ENCODE measurements at regions not wholly inside any gene's neighbourhood (a gene's known extent, or its start where the extent isn't known, plus 50 kb on each side); places are given as distances from the start of the nearest gene placed in this dataset.

DNA sequence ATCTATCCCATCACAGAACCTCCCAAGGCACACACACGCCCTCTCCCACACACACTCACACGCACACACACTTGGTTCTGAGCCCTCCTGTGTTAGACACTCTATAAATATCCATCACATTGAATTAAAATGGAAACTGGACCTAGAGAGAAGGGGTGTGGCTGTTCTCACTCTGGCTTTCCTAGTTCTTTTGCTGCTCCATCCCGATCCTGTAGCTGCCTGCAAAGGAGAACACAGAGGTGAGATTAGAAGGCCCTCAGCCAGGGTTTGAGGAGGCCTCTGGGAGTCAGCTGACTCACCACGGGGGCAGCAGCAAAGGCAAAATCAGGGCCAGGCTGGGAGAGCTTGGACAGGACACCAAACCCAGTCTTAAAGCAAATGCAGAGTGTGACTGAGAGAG, 192.3 kb upstream of the CADM1 start:
- TF ChIP-seq, protein P1, sequence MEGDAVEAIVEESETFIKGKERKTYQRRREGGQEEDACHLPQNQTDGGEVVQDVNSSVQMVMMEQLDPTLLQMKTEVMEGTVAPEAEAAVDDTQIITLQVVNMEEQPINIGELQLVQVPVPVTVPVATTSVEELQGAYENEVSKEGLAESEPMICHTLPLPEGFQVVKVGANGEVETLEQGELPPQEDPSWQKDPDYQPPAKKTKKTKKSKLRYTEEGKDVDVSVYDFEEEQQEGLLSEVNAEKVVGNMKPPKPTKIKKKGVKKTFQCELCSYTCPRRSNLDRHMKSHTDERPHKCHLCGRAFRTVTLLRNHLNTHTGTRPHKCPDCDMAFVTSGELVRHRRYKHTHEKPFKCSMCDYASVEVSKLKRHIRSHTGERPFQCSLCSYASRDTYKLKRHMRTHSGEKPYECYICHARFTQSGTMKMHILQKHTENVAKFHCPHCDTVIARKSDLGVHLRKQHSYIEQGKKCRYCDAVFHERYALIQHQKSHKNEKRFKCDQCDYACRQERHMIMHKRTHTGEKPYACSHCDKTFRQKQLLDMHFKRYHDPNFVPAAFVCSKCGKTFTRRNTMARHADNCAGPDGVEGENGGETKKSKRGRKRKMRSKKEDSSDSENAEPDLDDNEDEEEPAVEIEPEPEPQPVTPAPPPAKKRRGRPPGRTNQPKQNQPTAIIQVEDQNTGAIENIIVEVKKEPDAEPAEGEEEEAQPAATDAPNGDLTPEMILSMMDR (IDR thresholded peaks at IDR 0.05) = no peak
- no peak for TF ChIP-seq POLR2A (IDR thresholded peaks at IDR 0.05)
